Mesothelial cell of epicardium (in vitro differentiated cells): ENCODE measurements at regions not wholly inside any gene's neighbourhood (a gene's known extent, or its start where the extent isn't known, plus 50 kb on each side); places are given as distances from the start of the nearest gene placed in this dataset.

ENCODE experiments used
- DNase-seq, 2 experiments: peaks; one replicate each; pipeline ENCODE4 v3.0.0; 2021; ENCODE audit warnings: low spot score in 2 of 2; ENCODE audit not compliant: unreplicated experiment in 2 of 2
- H3K27ac Mint-ChIP-seq: 2 replicates; pipeline ENCODE4 v1.8.0; 2021; ENCODE audit warnings: mixed read lengths
- H3K27me3 Mint-ChIP-seq: 2 replicates; pipeline ENCODE4 v1.8.0; 2021; ENCODE audit warnings: low read depth, mixed read lengths
- H3K36me3 Mint-ChIP-seq: 2 replicates; pipeline ENCODE4 v1.8.0; 2021; ENCODE audit warnings: mixed read lengths
- H3K4me1 Mint-ChIP-seq: 2 replicates; pipeline ENCODE4 v1.8.0; 2021; ENCODE audit warnings: mixed read lengths
- H3K4me3 Mint-ChIP-seq: 2 replicates; pipeline ENCODE4 v1.8.0; 2021; ENCODE audit warnings: mild to moderate bottlenecking, moderate library complexity, mixed read lengths
- H3K9me3 Mint-ChIP-seq: 2 replicates; pipeline ENCODE4 v1.8.0; 2021; ENCODE audit warnings: mixed read lengths
- TF ChIP-seq, protein P1 (sequence below): fragments of 200-600 bp; sonication (generic); IDR thresholded peaks from one replicate; pipeline ENCODE4 v1.5.0; 2021; ENCODE audit warnings: antibody characterized with exemption; ENCODE audit not compliant: unreplicated experiment

DNA sequence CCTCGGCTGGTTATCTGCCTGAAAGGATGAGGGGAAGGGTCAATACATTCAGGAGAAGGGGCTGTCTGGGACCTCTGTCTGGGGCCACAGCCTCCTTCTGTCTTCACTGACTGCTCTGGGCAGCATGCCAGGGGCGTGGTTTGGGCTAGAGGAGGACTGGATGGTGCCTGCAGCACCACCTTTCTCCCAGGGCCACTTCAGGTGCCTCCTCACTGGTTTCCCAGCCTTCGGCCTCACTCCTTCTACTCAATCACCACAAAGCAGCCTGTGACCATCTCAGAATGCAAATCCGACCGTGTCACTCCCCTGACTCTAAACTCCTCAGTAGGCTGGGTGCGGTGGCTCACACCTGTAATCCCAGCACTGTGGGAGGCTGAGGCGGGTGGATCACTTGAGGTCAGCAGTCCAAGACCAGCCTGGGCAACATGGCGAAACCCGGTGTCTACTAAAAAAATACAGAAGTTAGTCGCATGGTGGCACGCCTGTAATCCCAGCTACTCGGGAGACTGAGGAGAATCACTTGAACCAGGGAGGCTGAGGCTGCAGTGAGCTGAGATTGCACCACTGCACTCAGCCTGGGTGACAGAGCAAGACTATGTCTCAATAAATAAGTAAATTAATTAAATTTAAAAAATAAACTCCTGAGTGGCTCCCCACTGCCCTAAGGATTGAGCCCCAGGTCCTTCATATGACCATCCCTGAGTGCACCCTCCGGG, 50.1 kb upstream of the ECE1 start:
- Mint-ChIP-seq H3K27ac (no peak overlapping the region), H3K4me1 (peaks cover 53% of the 10 kb centered on the region), H3K4me3 (no peak overlapping the region), H3K27me3 (peaks cover 15% of the 10 kb centered on the region), H3K36me3 (no peaks in the 10 kb centered on the region), H3K9me3 (no peaks in the 10 kb centered on the region)
- TF ChIP-seq, protein P1, sequence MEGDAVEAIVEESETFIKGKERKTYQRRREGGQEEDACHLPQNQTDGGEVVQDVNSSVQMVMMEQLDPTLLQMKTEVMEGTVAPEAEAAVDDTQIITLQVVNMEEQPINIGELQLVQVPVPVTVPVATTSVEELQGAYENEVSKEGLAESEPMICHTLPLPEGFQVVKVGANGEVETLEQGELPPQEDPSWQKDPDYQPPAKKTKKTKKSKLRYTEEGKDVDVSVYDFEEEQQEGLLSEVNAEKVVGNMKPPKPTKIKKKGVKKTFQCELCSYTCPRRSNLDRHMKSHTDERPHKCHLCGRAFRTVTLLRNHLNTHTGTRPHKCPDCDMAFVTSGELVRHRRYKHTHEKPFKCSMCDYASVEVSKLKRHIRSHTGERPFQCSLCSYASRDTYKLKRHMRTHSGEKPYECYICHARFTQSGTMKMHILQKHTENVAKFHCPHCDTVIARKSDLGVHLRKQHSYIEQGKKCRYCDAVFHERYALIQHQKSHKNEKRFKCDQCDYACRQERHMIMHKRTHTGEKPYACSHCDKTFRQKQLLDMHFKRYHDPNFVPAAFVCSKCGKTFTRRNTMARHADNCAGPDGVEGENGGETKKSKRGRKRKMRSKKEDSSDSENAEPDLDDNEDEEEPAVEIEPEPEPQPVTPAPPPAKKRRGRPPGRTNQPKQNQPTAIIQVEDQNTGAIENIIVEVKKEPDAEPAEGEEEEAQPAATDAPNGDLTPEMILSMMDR: no peak
- no peak for DNase-seq
